ENCODE measurements at regions not wholly inside any gene's neighbourhood (a gene's known extent, or its start where the extent isn't known, plus 50 kb on each side); places are given as distances from the start of the nearest gene placed in this dataset.

- TF ChIP-seq, protein P1, sequence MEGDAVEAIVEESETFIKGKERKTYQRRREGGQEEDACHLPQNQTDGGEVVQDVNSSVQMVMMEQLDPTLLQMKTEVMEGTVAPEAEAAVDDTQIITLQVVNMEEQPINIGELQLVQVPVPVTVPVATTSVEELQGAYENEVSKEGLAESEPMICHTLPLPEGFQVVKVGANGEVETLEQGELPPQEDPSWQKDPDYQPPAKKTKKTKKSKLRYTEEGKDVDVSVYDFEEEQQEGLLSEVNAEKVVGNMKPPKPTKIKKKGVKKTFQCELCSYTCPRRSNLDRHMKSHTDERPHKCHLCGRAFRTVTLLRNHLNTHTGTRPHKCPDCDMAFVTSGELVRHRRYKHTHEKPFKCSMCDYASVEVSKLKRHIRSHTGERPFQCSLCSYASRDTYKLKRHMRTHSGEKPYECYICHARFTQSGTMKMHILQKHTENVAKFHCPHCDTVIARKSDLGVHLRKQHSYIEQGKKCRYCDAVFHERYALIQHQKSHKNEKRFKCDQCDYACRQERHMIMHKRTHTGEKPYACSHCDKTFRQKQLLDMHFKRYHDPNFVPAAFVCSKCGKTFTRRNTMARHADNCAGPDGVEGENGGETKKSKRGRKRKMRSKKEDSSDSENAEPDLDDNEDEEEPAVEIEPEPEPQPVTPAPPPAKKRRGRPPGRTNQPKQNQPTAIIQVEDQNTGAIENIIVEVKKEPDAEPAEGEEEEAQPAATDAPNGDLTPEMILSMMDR (IDR thresholded peaks at IDR 0.05; ENCODE audit: low read depth, low read length, missing control alignments), result no peak
- in situ Hi-C loops (cut with HindIII; ENCODE audit: low sequenced_read_pairs), result loop anchor here (5.0 kb wide), 1 partner anchor 59 kb away; no protein-coding TSS in a partner anchor
- no peak overlapping the region for H3K4me3 ChIP-seq (ENCODE audit: low read depth, low read length)
- DNase-seq (ENCODE audit: low read depth), result no peak
These were observed 465.5 kb downstream of the MATN1 start for GRCh38 chr1:30257742-30258380.

GRCh38 chr1:30257322-30257721, 466.1 kb downstream of the MATN1 start:
- TF ChIP-seq, protein P1 (IDR thresholded peaks at IDR 0.05; ENCODE audit: low read depth, low read length, missing control alignments), result no peak
- no peak overlapping the region for H3K4me3 ChIP-seq (ENCODE audit: low read depth, low read length)
- no peak for DNase-seq (ENCODE audit: low read depth)
- in situ Hi-C loops (cut with HindIII; ENCODE audit: low sequenced_read_pairs), result loop anchor here (5.0 kb wide), 1 partner anchor 60 kb away; no protein-coding TSS in a partner anchor

DNA sequence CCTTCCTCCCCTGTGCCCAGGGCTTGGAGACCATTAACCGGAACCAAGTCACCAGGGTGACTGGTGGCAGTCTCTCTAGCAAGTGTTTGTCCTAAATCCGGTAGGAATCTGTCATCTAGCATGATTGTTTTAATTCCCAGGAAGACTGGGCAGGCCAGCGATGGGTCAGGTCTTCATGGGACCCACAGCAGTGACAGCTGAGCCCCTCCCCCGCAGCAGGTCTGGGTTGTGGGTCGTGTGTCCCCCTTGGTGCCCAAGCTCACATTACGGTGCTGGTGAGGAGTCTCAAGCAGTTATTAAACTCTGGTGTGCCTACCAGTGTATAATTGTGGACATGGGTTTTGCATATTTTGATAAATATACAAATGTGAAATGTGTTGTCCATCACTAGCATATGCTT, 466.5 kb downstream of the MATN1 start:
- DNase-seq (ENCODE audit: low read depth), result no peak
- H3K4me3 ChIP-seq (ENCODE audit: low read depth, low read length), result no peak overlapping the region
- in situ Hi-C loops (cut with HindIII; ENCODE audit: low sequenced_read_pairs), result loop anchor here (5.0 kb wide), 1 partner anchor 60 kb away; no protein-coding TSS in a partner anchor
- TF ChIP-seq, protein P1 (IDR thresholded peaks at IDR 0.05; ENCODE audit: low read depth, low read length, missing control alignments), result no peak

- no peak for DNase-seq (ENCODE audit: low read depth)
- no peak overlapping the region for H3K4me3 ChIP-seq (ENCODE audit: low read depth, low read length)
- TF ChIP-seq, protein P1 (IDR thresholded peaks at IDR 0.05; ENCODE audit: low read depth, low read length, missing control alignments), result no peak
- in situ Hi-C loops (cut with HindIII; ENCODE audit: low sequenced_read_pairs), result loop anchor here (5.0 kb wide), 1 partner anchor 62 kb away; no protein-coding TSS in a partner anchor
These were observed 468.2 kb downstream of the MATN1 start for GRCh38 chr1:30255111-30255724.

GRCh38 chr1:30253807-30254440, 469.5 kb downstream of the MATN1 start:
- in situ Hi-C loops (cut with HindIII; ENCODE audit: low sequenced_read_pairs), result no loop called here
- TF ChIP-seq, protein P1 (IDR thresholded peaks at IDR 0.05; ENCODE audit: low read depth, low read length, missing control alignments), result no peak
- H3K4me3 ChIP-seq (ENCODE audit: low read depth, low read length), result no peak overlapping the region
- no peak for DNase-seq (ENCODE audit: low read depth)

GRCh38 chr1:30253361-30253760, 470.0 kb downstream of the MATN1 start:
- H3K4me3 ChIP-seq (ENCODE audit: low read depth, low read length), result no peak overlapping the region
- in situ Hi-C loops (cut with HindIII; ENCODE audit: low sequenced_read_pairs), result no loop called here
- DNase-seq (ENCODE audit: low read depth), result no peak
- TF ChIP-seq, protein P1 (IDR thresholded peaks at IDR 0.05; ENCODE audit: low read depth, low read length, missing control alignments), result no peak
